Keratinocyte (primary cell): ENCODE measurements at regions not wholly inside any gene's neighbourhood (a gene's known extent, or its start where the extent isn't known, plus 50 kb on each side); places are given as distances from the start of the nearest gene placed in this dataset.

Experiments used
- DNase-seq: peaks from one replicate; pipeline ENCODE4 v3.0.0-alpha.2; 2011; ENCODE audit warnings: low read depth, missing footprints, low spot score
- FAIRE-seq: peaks from 2 replicates; lab custom pipeline; 2011; peaks lifted over from hg19 to GRCh38; lab: Jason Lieb, UNC
- H2AFZ ChIP-seq: 2 replicates; pipeline ENCODE4 v1.6.0; 2012; ENCODE audit warnings: low read length, control low read depth, inconsistent platforms; ENCODE audit not compliant: control insufficient read depth
- H3K27ac ChIP-seq: 2 replicates; pipeline ENCODE4 v1.5.1; 2011; ENCODE audit warnings: low read length; ENCODE audit not compliant: control insufficient read depth, insufficient read depth
- H3K27me3 ChIP-seq: 3 replicates; pipeline ENCODE4 v1.6.0; 2011; ENCODE audit warnings: low read length; ENCODE audit not compliant: control insufficient read depth, insufficient read depth; ENCODE audit errors: extremely low read depth
- H3K36me3 ChIP-seq, 2 experiments: 2 replicates in 1 of 2; 3 replicates in 1 of 2; pipeline ENCODE4 v1.5.1; 2011; ENCODE audit warnings: low read length in 2 of 2, mild to moderate bottlenecking in 1 of 2; ENCODE audit not compliant: control insufficient read depth in 2 of 2, insufficient read depth in 2 of 2; ENCODE audit errors: extremely low read depth in 1 of 2
- H3K4me1 ChIP-seq: 3 replicates; pipeline ENCODE4 v1.5.1; 2011; ENCODE audit warnings: low read length; ENCODE audit not compliant: control insufficient read depth, insufficient read depth; ENCODE audit errors: extremely low read depth
- H3K4me2 ChIP-seq: 3 replicates; pipeline ENCODE4 v1.6.0; 2011; ENCODE audit warnings: low read depth, low read length; ENCODE audit not compliant: control insufficient read depth, insufficient read depth; ENCODE audit errors: extremely low read depth
- H3K4me3 ChIP-seq, 3 experiments: fragments of 200-600 bp in 1 of 3; sonication (generic) in 1 of 3; 2 replicates in 2 of 3; 3 replicates in 1 of 3; pipeline ENCODE4 v1.5.1; 2011 to 2016; ENCODE audit warnings: low read length in 3 of 3, mild to moderate bottlenecking in 3 of 3, control low read depth in 2 of 3, inconsistent platforms in 1 of 3, low read depth in 1 of 3, mixed read lengths in 1 of 3, mixed run types in 1 of 3, moderate library complexity in 1 of 3; ENCODE audit not compliant: control insufficient read depth in 2 of 3, insufficient read depth in 2 of 3; ENCODE audit errors: extremely low read depth in 1 of 3
- H3K79me2 ChIP-seq: 2 replicates; pipeline ENCODE4 v1.6.0; 2012; ENCODE audit warnings: low read length; ENCODE audit not compliant: control insufficient read depth, insufficient read depth
- H3K9ac ChIP-seq: 3 replicates; pipeline ENCODE4 v1.6.0; 2011; ENCODE audit warnings: low read length; ENCODE audit not compliant: control insufficient read depth, insufficient read depth; ENCODE audit errors: extremely low read depth
- H3K9me1 ChIP-seq: 3 replicates; pipeline ENCODE4 v1.6.0; 2011; ENCODE audit warnings: low read length; ENCODE audit not compliant: control insufficient read depth, insufficient read depth; ENCODE audit errors: extremely low read depth
- H3K9me3 ChIP-seq: 2 replicates; pipeline ENCODE4 v1.5.1; 2012; ENCODE audit warnings: low read depth, low read length; ENCODE audit not compliant: control insufficient read depth
- H4K20me1 ChIP-seq: 3 replicates; pipeline ENCODE4 v1.6.0; 2011; ENCODE audit warnings: low read length; ENCODE audit not compliant: control insufficient read depth, insufficient read depth; ENCODE audit errors: extremely low read depth
- EZH2 ChIP-seq: IDR thresholded peaks from one replicate; pipeline ENCODE4 v1.6.1; 2012; ENCODE audit warnings: inconsistent platforms, mild to moderate bottlenecking, low read length, moderate library complexity
- dilution Hi-C: fragments of 300-500 bp; cut with MboI; formaldehyde crosslinking; loops from one replicate; pipeline ENCODE4 v1.7.0; 2020; ENCODE audit warnings: low sequenced_read_pairs; ENCODE audit not compliant: extremely low pct_ligation_motif_present
- TF ChIP-seq, protein P1 (sequence below), 3 experiments: IDR thresholded peaks in 1 of 3; conservative IDR thresholded peaks in 1 of 3; optimal IDR thresholded peaks in 1 of 3; 2 replicates in 2 of 3; 3 replicates in 1 of 3; pipeline versions ENCODE3 to v1.5.1; 2011; ENCODE audit warnings: low read length in 3 of 3, mild to moderate bottlenecking in 3 of 3, moderate library complexity in 2 of 3, control low read depth in 1 of 3, inconsistent platforms in 1 of 3; ENCODE audit not compliant: insufficient read depth in 2 of 3; ENCODE audit errors: extremely low read depth in 1 of 3

DNA sequence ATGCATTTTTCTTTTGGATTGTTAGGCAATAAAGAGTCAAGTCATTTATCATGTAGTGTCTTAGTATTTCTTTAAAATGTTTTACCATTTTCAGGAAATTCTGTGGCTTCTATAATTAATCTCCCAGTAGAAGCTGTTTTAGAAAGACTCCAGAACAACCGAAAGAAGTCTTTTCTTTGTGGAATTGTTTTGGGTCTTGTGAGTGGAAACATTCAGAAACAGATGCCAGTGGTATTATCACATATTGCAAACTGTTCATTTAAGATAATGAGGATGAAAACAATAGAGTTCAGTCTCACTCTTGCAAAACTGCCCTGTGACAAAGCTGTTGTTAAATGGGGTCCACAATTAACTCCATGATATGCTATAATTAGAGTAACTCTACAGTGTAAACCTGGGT lies 211.2 kb upstream of the KIT start:
- H3K9me3 ChIP-seq: peaks cover 2% of the 10 kb centered on the region
- no peak for TF ChIP-seq EZH2
- TF ChIP-seq, protein P1, sequence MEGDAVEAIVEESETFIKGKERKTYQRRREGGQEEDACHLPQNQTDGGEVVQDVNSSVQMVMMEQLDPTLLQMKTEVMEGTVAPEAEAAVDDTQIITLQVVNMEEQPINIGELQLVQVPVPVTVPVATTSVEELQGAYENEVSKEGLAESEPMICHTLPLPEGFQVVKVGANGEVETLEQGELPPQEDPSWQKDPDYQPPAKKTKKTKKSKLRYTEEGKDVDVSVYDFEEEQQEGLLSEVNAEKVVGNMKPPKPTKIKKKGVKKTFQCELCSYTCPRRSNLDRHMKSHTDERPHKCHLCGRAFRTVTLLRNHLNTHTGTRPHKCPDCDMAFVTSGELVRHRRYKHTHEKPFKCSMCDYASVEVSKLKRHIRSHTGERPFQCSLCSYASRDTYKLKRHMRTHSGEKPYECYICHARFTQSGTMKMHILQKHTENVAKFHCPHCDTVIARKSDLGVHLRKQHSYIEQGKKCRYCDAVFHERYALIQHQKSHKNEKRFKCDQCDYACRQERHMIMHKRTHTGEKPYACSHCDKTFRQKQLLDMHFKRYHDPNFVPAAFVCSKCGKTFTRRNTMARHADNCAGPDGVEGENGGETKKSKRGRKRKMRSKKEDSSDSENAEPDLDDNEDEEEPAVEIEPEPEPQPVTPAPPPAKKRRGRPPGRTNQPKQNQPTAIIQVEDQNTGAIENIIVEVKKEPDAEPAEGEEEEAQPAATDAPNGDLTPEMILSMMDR (optimal IDR thresholded peaks at IDR 0.05 in 1 of 3, IDR thresholded peaks at IDR 0.05 in 1 of 3, conservative IDR thresholded peaks at IDR 0.05 in 1 of 3; ENCODE audit: extremely low read depth in 1 of 3, insufficient read depth in 2 of 3, low read length in 3 of 3): no peak
- no peak overlapping the region for H3K4me2 ChIP-seq
- no peaks in the 10 kb centered on the region for H3K27me3 ChIP-seq
- H3K36me3 ChIP-seq: no peaks in the 10 kb centered on the region
- dilution Hi-C loops: no loop called here
- no peaks in the 10 kb centered on the region for H3K4me1 ChIP-seq
- H2AFZ ChIP-seq: no peak overlapping the region
- DNase-seq (no peak), FAIRE-seq (no peak)
- no peaks in the 10 kb centered on the region for H4K20me1 ChIP-seq
- no peak overlapping the region for H3K4me3 ChIP-seq
- H3K9ac ChIP-seq: no peak overlapping the region
- H3K27ac ChIP-seq: no peak overlapping the region
- H3K9me1 ChIP-seq: no peaks in the 10 kb centered on the region
- no peaks in the 10 kb centered on the region for H3K79me2 ChIP-seq

DNA sequence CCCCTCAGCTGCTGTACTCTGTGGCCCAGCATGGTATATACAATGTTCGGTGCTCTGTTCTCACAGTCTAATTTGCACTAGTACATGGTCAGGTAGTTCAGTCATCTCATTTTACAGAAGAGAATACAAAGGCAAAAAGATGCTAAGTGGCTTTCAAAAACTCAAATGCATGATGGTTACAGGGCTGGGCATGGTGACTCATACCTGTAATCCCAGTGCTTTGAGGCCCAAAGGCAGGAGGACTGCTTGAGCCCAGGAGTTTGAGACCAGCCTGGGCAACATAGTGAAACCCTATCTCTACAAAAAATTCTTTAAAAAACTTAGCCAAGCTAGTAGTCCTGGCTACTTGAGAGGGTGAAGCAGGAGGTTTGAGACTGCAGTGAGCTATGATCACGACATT lies 210.5 kb upstream of the KIT start:
- Histone ChIP-seq H3K79me2 (no peaks in the 10 kb centered on the region), H4K20me1 (no peaks in the 10 kb centered on the region), H3K27me3 (no peaks in the 10 kb centered on the region), H3K9me3 (peaks cover 2% of the 10 kb centered on the region), H2AFZ (no peak overlapping the region), H3K4me3 (no peak overlapping the region), H3K4me2 (no peak overlapping the region), H3K9ac (no peak overlapping the region), H3K4me1 (no peaks in the 10 kb centered on the region), H3K36me3 (no peaks in the 10 kb centered on the region), H3K27ac (no peak overlapping the region), H3K9me1 (no peaks in the 10 kb centered on the region)
- dilution Hi-C loops: no loop called here
- DNase-seq (no peak), FAIRE-seq (no peak)
- TF ChIP-seq EZH2: no peak
- TF ChIP-seq, protein P1 (optimal IDR thresholded peaks at IDR 0.05 in 1 of 3, IDR thresholded peaks at IDR 0.05 in 1 of 3, conservative IDR thresholded peaks at IDR 0.05 in 1 of 3; ENCODE audit: extremely low read depth in 1 of 3, insufficient read depth in 2 of 3, low read length in 3 of 3): no peak
